Stomach (tissue), 8 donors: ENCODE measurements at regions not wholly inside any gene's neighbourhood (a gene's known extent, or its start where the extent isn't known, plus 50 kb on each side); places are given as distances from the start of the nearest gene placed in this dataset.
A peak's percentile ranks its signal among the peaks of the same experiment; 100 is the strongest.

Experiments used
- DNase-seq, 2 donors: peaks; one replicate each; pipeline versions ENCODE4 v3.0.0 to v3.0.0-alpha.2; 2013 to 2019
- H3K27ac ChIP-seq, 5 donors: fragments of 200-600 bp in 4 of 5; sonication (generic) in 4 of 5; one replicate each; pipeline ENCODE4 v1.5.1; 2013 to 2019; ENCODE audit warnings: mild to moderate bottlenecking in 1 of 5, moderate library complexity in 1 of 5
- H3K27me3 ChIP-seq, 3 donors: fragments of 200-600 bp; sonication (generic); one replicate each; pipeline ENCODE4 v1.5.1; 2017 to 2019; ENCODE audit warnings: mixed run types in 1 of 3
- H3K36me3 ChIP-seq, 4 donors: fragments of 200-600 bp; sonication (generic); 1 replicate in 3 of 4; 2 replicates in 1 of 4; pipeline ENCODE4 v1.5.1; 2016 to 2019
- H3K4me1 ChIP-seq, 4 donors: fragments of 200-600 bp; sonication (generic); one replicate each; pipeline ENCODE4 v1.5.1; 2016 to 2019
- H3K4me3 ChIP-seq, 4 donors: fragments of 200-600 bp; sonication (generic) in 3 of 4; one replicate each; pipeline ENCODE4 v1.5.1; 2016 to 2019; ENCODE audit warnings: mild to moderate bottlenecking in 1 of 4
- H3K9me3 ChIP-seq, 4 donors: fragments of 200-600 bp; sonication (generic); one replicate each; pipeline ENCODE4 v1.5.1; 2016 to 2019
- CTCF ChIP-seq, 7 experiments: fragments of 450-650 bp in 4 of 7; fragments of 200-600 bp in 3 of 7; sonication (generic) in 3 of 7; IDR thresholded peaks; one replicate each; pipeline ENCODE4 v1.5.1; 2016 to 2019; ENCODE audit warnings: antibody characterized with exemption in 7 of 7, control low read depth in 2 of 7, mild to moderate bottlenecking in 1 of 7
- EP300 ChIP-seq: sonication (generic); formaldehyde crosslinking; IDR thresholded peaks from one replicate; pipeline ENCODE4 v1.6.1; 2017; ENCODE audit warnings: antibody characterized with exemption
- POLR2A ChIP-seq, 4 donors: fragments of 450-650 bp; IDR thresholded peaks; one replicate each; pipeline ENCODE4 v1.6.1; 2016; ENCODE audit warnings: antibody characterized with exemption in 4 of 4, control low read depth in 2 of 4, mild to moderate bottlenecking in 1 of 4, moderate library complexity in 1 of 4
- POLR2AphosphoS5 ChIP-seq, 3 donors: sonication (generic); formaldehyde crosslinking; IDR thresholded peaks; one replicate each; pipeline ENCODE4 v1.6.1; 2016; ENCODE audit warnings: antibody characterized with exemption in 3 of 3
- WGBS, 5 donors: extraction: QIAGEN DNeasy Blood & Tissue Kit in 3 of 5; methylation state at CpG; one replicate each; pipeline versions ENCODE4 v1.1.5 to v1.1.7; 2013 to 2018; 5-methylcytosine and 5-hydroxymethylcytosine counted together
- intact Hi-C: fragments of 100-400 bp; cut with DNase I; formaldehyde crosslinking; loops from one replicate; pipeline ENCODE4 v1.15.1; 2023; ENCODE audit warnings: low total_unique reads
- donor health status: healthy with polysubstance abuse.
- donor health status: Bipolar disorder and iron deficiency.
- donor health status: healthy.

- H3K36me3 ChIP-seq, result no peaks in the 10 kb centered on the region
- WGBS, 5 donors, result 46 to 66% (median 59%) methylated on average over 9 to 11 of the region's 11 CpGs
- no peaks in the 10 kb centered on the region for H3K9me3 ChIP-seq
- H3K4me1 ChIP-seq, result no peaks in the 10 kb centered on the region
- peak in 1 of 2 donors; percentile 42 for DNase-seq
- no peak overlapping the region for H3K4me3 ChIP-seq
- peaks cover 0 to 49% (median 0%) of the 10 kb centered on the region in 3 donors for H3K27me3 ChIP-seq
- no peak for TF ChIP-seq POLR2AphosphoS5 (IDR thresholded peaks at IDR 0.05)
- no peak for TF ChIP-seq CTCF (IDR thresholded peaks at IDR 0.05)
- TF ChIP-seq EP300, result no peak
- no peak for TF ChIP-seq POLR2A (IDR thresholded peaks at IDR 0.05)
- H3K27ac ChIP-seq, result no peak overlapping the region
- intact Hi-C loops, result no loop called here
Observed at GRCh38 chr10:131425752-131426533, 114.4 kb upstream of the TCERG1L start.

- WGBS, 5 donors, result 64 to 79% (median 70%) methylated on average over 6 to 9 of the region's 9 CpGs
- intact Hi-C loops, result no loop called here
- peaks cover 0 to 49% (median 0%) of the 10 kb centered on the region in 3 donors for H3K27me3 ChIP-seq
- DNase-seq, result no peak
- no peaks in the 10 kb centered on the region for H3K4me1 ChIP-seq
- no peaks in the 10 kb centered on the region for H3K36me3 ChIP-seq
- no peak overlapping the region for H3K4me3 ChIP-seq
- no peaks in the 10 kb centered on the region for H3K9me3 ChIP-seq
- H3K27ac ChIP-seq, result no peak overlapping the region
- TF ChIP-seq POLR2AphosphoS5 (IDR thresholded peaks at IDR 0.05) (no peak), CTCF (IDR thresholded peaks at IDR 0.05) (no peak), POLR2A (IDR thresholded peaks at IDR 0.05) (no peak), EP300 (no peak)
Observed at GRCh38 chr10:131426534-131426898, 115.0 kb upstream of the TCERG1L start.

- Histone ChIP-seq H3K36me3 (no peaks in the 10 kb centered on the region), H3K4me1 (no peaks in the 10 kb centered on the region), H3K4me3 (no peak overlapping the region), H3K27me3 (peaks cover 0 to 56% (median 0%) of the 10 kb centered on the region in 3 donors), H3K9me3 (no peaks in the 10 kb centered on the region), H3K27ac (no peak overlapping the region)
- TF ChIP-seq POLR2AphosphoS5 (IDR thresholded peaks at IDR 0.05) (no peak), POLR2A (IDR thresholded peaks at IDR 0.05) (no peak), EP300 (no peak), CTCF (IDR thresholded peaks at IDR 0.05) (no peak)
- no peak for DNase-seq
- intact Hi-C loops, result no loop called here
- WGBS, 5 donors, result 44 to 58% (median 50%) methylated on average over 8 of the region's 8 CpGs
Observed at GRCh38 chr10:131427281-131427680, 115.8 kb upstream of the TCERG1L start.

DNA sequence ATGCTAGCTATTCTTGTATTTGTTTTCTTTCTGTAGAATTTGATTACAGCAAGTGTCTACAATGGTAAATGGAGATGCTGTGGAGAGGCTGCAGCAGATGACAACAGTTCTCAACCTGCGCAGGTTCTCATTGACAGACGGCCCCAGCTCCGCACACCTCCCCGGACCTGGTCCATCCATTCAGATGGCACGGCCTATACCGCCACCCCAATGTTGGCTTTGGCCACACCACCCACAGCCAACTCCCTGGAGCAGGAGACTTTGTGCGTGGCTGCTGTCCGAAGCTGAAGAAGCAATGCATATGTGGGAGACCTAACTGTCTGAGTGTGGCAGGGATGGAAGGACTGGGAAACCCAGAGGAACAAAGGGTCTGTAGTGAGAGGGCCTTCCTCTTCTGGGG lies 116.4 kb upstream of the TCERG1L start:
- H3K4me3 ChIP-seq, result no peak overlapping the region
- intact Hi-C loops, result no loop called here
- DNase-seq, result no peak
- peaks cover 0 to 63% (median 0%) of the 10 kb centered on the region in 3 donors for H3K27me3 ChIP-seq
- no peak overlapping the region for H3K27ac ChIP-seq
- WGBS, 5 donors, result 91 to 96% (median 94%) methylated on average over 8 of the region's 8 CpGs
- H3K4me1 ChIP-seq, result no peaks in the 10 kb centered on the region
- H3K9me3 ChIP-seq, result no peaks in the 10 kb centered on the region
- no peaks in the 10 kb centered on the region for H3K36me3 ChIP-seq
- TF ChIP-seq POLR2AphosphoS5 (IDR thresholded peaks at IDR 0.05) (no peak), EP300 (no peak), POLR2A (IDR thresholded peaks at IDR 0.05) (no peak), CTCF (IDR thresholded peaks at IDR 0.05) (no peak)
